PC-9 (cell line): ENCODE measurements at regions not wholly inside any gene's neighbourhood (a gene's known extent, or its start where the extent isn't known, plus 50 kb on each side); places are given as distances from the start of the nearest gene placed in this dataset.

Source experiments
- BruUV-seq: library from RNA; stranded (reverse); fragments of 400-500 nt; replicated peaks from 2 replicates; lab custom pipeline; 2021; lab: Mats Ljungman, UMichigan
- CTCF ChIA-PET: fragments of 300-600 bp; sonication (Branson Sonifier 250); formaldehyde crosslinking; loops from one replicate; lab custom pipeline; 2022; ENCODE audit warnings: antibody characterized with exemption; lab: Charles Lee
- POLR2A ChIA-PET: fragments of 300-600 bp; sonication (Branson Sonifier 250); formaldehyde crosslinking; loops from one replicate; lab custom pipeline; 2022; ENCODE audit warnings: antibody characterized with exemption; ENCODE audit not compliant: unreplicated experiment; lab: Charles Lee
- DNase-seq, 2 experiments: peaks; one replicate each; pipeline versions ENCODE4 v3.0.0 to v3.0.0-alpha.2; 2015 to 2022; ENCODE audit warnings: mixed read lengths in 1 of 2
- H2AFZ ChIP-seq: fragments of 200-600 bp; sonication (generic); 2 replicates; pipeline ENCODE4 v1.8.1; 2017; ENCODE audit warnings: antibody characterized with exemption
- H3F3A ChIP-seq: fragments of 200-600 bp; sonication (generic); 2 replicates; pipeline ENCODE4 v1.8.1; 2017; ENCODE audit warnings: antibody characterized with exemption, mild to moderate bottlenecking, low read depth; ENCODE audit not compliant: insufficient read depth
- H3K27ac ChIP-seq: fragments of 200-600 bp; sonication (generic); 2 replicates; pipeline ENCODE4 v1.6.1; 2016; ENCODE audit warnings: mixed run types
- H3K27me3 ChIP-seq: fragments of 200-600 bp; sonication (generic); 2 replicates; pipeline ENCODE4 v1.6.1; 2016; ENCODE audit warnings: low read depth, mixed run types; ENCODE audit not compliant: insufficient read depth
- H3K36me3 ChIP-seq: fragments of 200-600 bp; sonication (generic); 2 replicates; pipeline ENCODE4 v1.6.1; 2016; ENCODE audit warnings: low read depth, mixed run types
- H3K4me1 ChIP-seq: fragments of 200-600 bp; sonication (generic); replicated peaks from 2 replicates; pipeline ENCODE4 v1.6.1; 2016; ENCODE audit warnings: mixed run types; ENCODE audit not compliant: insufficient read depth
- H3K4me2 ChIP-seq: fragments of 200-600 bp; sonication (generic); 2 replicates; pipeline ENCODE4 v1.6.1; 2017; ENCODE audit warnings: mixed run types
- H3K4me3 ChIP-seq: fragments of 200-600 bp; sonication (generic); 2 replicates; pipeline ENCODE4 v1.6.1; 2016; ENCODE audit warnings: mixed run types
- H3K79me2 ChIP-seq: fragments of 200-600 bp; sonication (generic); 2 replicates; pipeline ENCODE4 v1.6.1; 2017; ENCODE audit warnings: low read depth, mixed run types
- H3K9me2 ChIP-seq: fragments of 200-600 bp; sonication (generic); 2 replicates; pipeline ENCODE4 v1.8.1; 2017; ENCODE audit warnings: mild to moderate bottlenecking; ENCODE audit not compliant: insufficient read depth
- H3K9me3 ChIP-seq: fragments of 200-600 bp; sonication (generic); 2 replicates; pipeline ENCODE4 v1.8.1; 2016; ENCODE audit warnings: low read depth; ENCODE audit not compliant: insufficient read depth
- H4K20me1 ChIP-seq: fragments of 200-600 bp; sonication (generic); 2 replicates; pipeline ENCODE4 v1.8.1; 2017; ENCODE audit not compliant: insufficient read depth
- EZH2 ChIP-seq: fragments of 200-600 bp; sonication (generic); IDR thresholded peaks from 2 replicates; pipeline ENCODE4 v1.8.0; 2017; ENCODE audit warnings: antibody characterized with exemption, low read depth
- intact Hi-C: fragments of 100-400 bp; cut with micrococcal nuclease; formaldehyde crosslinking; loops from one replicate; pipeline ENCODE4 v1.10.0; 2022; ENCODE audit not compliant: unreplicated experiment
- TF ChIP-seq, protein P1 (sequence below): fragments of 200-600 bp; sonication (generic); conservative IDR thresholded peaks from 2 replicates; pipeline ENCODE4 v1.6.1; 2017; ENCODE audit warnings: mixed run types, antibody characterized with exemption, mild to moderate bottlenecking, moderate library complexity

GRCh38 chr12:43148691-43149090, 403.3 kb downstream of the ADAMTS20 start:
- Histone ChIP-seq H3K9me2 (0 out of 2 replicates have a peak, but pooled peaks cover 5% of the 10 kb centered on the region), H2AFZ (no peak overlapping the region)
- POLR2A ChIA-PET = no interaction called here

DNA sequence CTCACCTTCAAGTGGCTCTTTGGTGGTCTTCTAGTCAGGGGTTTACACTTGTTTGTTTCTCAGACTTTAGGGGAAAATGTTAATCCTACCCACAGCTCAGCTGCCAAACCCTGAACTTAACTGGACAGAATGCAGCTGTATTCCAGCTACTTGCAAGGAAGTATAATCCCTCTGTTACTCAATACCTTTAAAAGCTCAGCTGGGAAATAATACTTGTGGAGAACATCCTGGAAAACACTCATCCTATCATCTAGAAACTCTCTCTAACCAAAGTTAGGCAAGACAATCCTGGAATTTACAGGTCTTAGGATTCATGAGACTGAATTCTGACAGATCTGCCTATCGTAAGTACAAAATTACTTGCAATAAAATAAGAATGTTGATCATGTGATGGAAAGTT, 404.1 kb downstream of the ADAMTS20 start:
- intact Hi-C loops = no loop called here
- Histone ChIP-seq H3K79me2 (no peaks in the 10 kb centered on the region), H3K27me3 (no peaks in the 10 kb centered on the region), H3F3A (no peaks in the 10 kb centered on the region), H3K27ac (no peak overlapping the region), H3K9me3 (0 out of 2 replicates have a peak, but pooled peaks cover 3% of the 10 kb centered on the region), H3K36me3 (no peaks in the 10 kb centered on the region), H3K4me2 (no peak overlapping the region), H4K20me1 (no peaks in the 10 kb centered on the region), H3K9me2 (0 out of 2 replicates have a peak, but pooled peaks cover 5% of the 10 kb centered on the region), H2AFZ (no peak overlapping the region), H3K4me3 (no peak overlapping the region), H3K4me1 (0 out of 2 replicates have a peak, but pooled peaks cover 4% of the 10 kb centered on the region)
- TF ChIP-seq, protein P1, sequence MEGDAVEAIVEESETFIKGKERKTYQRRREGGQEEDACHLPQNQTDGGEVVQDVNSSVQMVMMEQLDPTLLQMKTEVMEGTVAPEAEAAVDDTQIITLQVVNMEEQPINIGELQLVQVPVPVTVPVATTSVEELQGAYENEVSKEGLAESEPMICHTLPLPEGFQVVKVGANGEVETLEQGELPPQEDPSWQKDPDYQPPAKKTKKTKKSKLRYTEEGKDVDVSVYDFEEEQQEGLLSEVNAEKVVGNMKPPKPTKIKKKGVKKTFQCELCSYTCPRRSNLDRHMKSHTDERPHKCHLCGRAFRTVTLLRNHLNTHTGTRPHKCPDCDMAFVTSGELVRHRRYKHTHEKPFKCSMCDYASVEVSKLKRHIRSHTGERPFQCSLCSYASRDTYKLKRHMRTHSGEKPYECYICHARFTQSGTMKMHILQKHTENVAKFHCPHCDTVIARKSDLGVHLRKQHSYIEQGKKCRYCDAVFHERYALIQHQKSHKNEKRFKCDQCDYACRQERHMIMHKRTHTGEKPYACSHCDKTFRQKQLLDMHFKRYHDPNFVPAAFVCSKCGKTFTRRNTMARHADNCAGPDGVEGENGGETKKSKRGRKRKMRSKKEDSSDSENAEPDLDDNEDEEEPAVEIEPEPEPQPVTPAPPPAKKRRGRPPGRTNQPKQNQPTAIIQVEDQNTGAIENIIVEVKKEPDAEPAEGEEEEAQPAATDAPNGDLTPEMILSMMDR = no peak
- TF ChIP-seq EZH2 = no peak
- BruUV-seq = no TSS peak
- ChIA-PET POLR2A (no interaction called here), CTCF (interaction anchor here (0.5 kb wide), 1 partner anchor 9 kb away, joined by 3 read pairs; no protein-coding TSS in a partner anchor)
- DNase-seq = no peak

More at GRCh38 chr12:43148691-43149090, 403.3 kb downstream of the ADAMTS20 start:
- H4K20me1 ChIP-seq = no peaks in the 10 kb centered on the region
- CTCF ChIA-PET = no interaction called here
- H3K79me2 ChIP-seq = no peaks in the 10 kb centered on the region
- intact Hi-C loops = no loop called here
- H3K4me1 ChIP-seq = 0 out of 2 replicates have a peak, but pooled peaks cover 4% of the 10 kb centered on the region
- no peak overlapping the region for H3K4me3 ChIP-seq
- peak in 1 of 2 experiments; percentile 22 for DNase-seq
- H3F3A ChIP-seq = no peaks in the 10 kb centered on the region
- H3K9me3 ChIP-seq = 0 out of 2 replicates have a peak, but pooled peaks cover 3% of the 10 kb centered on the region
- no peaks in the 10 kb centered on the region for H3K27me3 ChIP-seq
- H3K4me2 ChIP-seq = no peak overlapping the region
- H3K36me3 ChIP-seq = no peaks in the 10 kb centered on the region
- no peak for TF ChIP-seq EZH2
- TF ChIP-seq, protein P1 = no peak
- BruUV-seq = no TSS peak
- H3K27ac ChIP-seq = no peak overlapping the region

- Histone ChIP-seq H3K9me2 (no peaks in the 10 kb centered on the region), H3K27me3 (no peaks in the 10 kb centered on the region), H3F3A (no peaks in the 10 kb centered on the region), H2AFZ (no peak overlapping the region), H3K4me2 (no peak overlapping the region), H3K36me3 (no peaks in the 10 kb centered on the region), H3K9me3 (0 out of 2 replicates have a peak, but pooled peaks cover 3% of the 10 kb centered on the region), H3K79me2 (no peaks in the 10 kb centered on the region), H3K4me3 (no peak overlapping the region), H4K20me1 (no peaks in the 10 kb centered on the region), H3K27ac (no peak overlapping the region), H3K4me1 (0 out of 2 replicates have a peak, but pooled peaks cover 4% of the 10 kb centered on the region)
- CTCF ChIA-PET = no interaction called here
- BruUV-seq = no TSS peak
- intact Hi-C loops = no loop called here
- no peak for DNase-seq
- POLR2A ChIA-PET = no interaction called here
- TF ChIP-seq EZH2 = no peak
- TF ChIP-seq, protein P1 = no peak
Observed at GRCh38 chr12:43145481-43145880, 406.5 kb downstream of the ADAMTS20 start.
